NCI-H510A treated with DMSO at 0.1 percent for 48 hours (cell line): ENCODE measurements at regions not wholly inside any gene's neighbourhood (a gene's known extent, or its start where the extent isn't known, plus 50 kb on each side); places are given as distances from the start of the nearest gene placed in this dataset.

Source experiments
- DNase-seq: peaks from one replicate; lab custom pipeline; 2025; lab: John Stamatoyannopoulos, UW

DNA sequence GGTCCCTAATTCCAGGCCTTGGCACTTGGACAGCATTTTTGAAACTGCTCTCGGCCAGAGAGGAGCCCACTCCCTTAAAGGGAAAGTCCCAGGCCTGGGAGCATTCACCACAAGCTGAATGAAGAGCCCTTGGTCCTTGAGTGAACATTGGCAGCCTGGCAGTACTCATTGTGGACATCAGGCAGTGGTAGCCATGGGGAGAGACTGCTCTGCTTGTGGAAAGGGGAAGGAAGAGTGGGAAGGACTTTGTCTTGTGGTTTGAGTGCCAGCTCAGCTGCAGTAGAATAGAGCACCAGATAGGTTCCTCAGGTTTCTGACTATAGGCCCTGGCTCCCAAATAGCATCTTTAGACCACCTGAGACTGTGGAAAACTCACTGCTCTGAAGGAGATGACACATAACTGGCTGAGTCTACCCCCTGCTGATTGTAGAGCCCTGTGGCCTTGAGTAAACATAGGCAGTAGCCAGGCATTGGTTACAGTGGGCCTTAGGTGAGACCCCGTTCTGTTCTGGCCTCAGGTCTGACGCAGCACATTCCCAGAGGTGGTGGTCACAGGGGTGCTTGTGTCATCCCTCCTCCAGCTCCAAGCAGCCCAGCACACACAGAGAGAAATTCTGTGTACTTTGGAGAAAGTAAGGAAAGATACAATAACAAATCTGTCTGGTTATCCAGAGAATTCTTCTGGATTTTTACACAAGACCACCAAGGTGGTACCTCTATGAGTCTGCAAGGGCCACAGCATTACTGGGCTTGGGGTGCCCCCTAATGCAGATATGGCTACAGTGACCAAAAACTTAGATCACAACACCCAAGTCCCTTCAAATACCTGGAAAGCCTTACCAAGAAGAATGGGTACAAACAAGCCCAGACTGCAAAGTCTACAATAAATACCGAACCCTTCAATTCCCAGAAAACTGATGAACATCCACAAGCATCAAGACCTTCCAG lies 153.8 kb downstream of the GNAI1 start:
- no peak for DNase-seq

DNA sequence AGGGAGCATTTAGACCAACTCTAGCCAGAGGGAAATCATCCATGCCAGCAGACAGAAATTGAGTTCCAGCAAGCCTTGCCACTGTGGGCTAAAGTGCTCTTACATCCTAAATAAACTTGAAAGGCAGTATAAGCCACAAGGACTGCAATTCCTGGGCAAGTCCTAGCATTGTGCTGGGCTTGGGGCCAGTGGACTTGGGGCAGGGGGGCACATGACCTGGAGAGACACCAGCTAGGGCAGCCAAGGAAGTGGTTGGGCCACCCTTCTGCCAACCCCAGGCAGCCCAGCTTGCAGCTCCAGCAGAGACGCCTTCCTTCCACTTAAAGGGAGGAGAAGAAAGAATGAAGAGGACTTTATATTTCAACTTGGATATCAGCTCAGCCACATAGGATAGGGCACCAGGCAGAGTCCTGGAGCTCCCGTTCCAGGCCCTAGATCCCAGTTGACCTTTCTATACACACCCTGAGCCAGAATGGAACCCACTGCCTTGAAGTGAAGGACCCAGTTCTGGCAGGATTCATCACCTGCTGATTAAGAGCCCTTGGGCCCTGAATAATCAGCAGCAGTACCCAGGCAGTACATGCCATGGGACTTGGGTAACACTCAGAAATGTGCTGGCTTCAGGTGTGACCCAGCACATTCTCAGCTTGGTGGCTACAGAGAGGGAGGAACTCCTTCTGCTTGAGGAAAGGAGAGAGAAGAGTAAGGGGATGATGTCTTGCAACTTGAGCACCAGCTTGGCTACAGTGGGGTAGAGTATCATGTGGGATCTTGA lies 153.0 kb downstream of the GNAI1 start:
- no peak for DNase-seq

DNA sequence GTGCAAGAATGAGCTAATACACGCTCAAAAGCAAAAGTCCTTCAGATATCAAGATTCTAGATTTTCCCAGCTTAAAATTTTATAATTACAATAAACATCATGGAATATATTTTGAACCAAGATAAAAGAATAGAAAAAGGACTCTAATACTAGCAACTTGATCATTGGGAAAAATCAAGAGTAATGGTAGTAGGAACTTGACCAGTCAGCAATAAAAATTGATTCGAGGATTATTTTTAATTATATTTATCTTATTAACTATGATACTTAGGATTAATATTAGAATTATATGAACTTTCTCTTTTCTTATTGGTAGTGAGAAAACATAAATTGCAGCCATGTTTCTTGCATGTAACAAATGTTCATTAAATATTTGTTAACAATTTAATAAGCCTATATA lies 152.0 kb downstream of the GNAI1 start:
- no peak for DNase-seq

DNA sequence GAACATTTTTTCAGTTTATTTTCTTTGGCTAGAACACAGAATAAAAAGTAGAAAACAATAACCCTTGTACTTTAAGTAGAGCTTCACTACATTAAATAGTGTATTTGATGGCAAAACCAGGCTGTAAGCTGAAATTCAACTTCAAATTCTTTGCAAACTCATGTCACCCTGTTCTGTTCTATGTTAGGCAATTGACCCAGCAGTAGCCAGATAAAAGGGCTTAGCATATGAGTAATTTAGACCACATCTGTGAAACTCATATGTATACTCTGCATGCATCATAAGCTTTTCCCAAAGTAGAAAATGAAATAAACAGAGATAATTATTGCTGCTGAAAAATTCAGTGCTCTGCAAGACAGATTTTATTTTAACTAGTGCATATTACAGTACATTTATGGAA lies 150.2 kb downstream of the GNAI1 start:
- DNase-seq: no peak

DNA sequence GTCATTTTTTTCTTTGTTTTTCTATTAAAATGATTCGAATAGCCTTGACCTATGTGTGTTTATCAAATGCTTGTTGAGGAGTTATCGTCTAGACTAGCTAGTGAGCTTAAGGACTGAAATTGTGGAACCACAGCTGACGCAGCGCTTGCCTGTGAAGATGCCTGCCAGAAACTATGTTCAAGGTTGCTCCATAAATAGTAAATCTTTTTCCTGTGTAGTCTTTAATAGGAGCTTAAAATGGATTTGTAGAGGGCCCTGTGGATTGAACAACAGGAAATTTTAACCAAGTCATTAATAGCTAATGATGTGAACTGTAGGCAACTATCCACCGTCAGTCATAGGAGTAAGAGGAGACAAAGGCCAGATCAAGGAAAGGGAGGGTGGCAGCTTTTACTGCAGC lies 145.1 kb downstream of the GNAI1 start:
- no peak for DNase-seq

DNA sequence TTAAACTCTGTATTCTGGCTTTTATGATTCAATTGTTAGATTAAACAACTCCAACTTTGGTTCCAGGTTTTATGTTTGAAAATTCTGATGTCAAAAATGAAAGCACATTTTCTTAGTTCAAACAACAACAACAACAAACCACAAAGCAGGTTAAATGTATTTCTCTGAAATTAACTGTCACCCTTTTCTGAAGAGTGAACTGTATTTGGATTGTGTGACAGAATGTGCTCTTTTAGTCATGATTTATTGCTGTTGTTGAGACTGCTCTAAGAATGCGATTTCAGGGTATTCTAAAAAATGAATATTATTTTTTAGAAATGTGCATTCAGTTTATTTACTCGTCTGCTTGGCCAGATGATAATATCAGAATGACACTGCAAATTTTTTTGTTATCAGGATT lies 144.1 kb downstream of the GNAI1 start:
- no peak for DNase-seq

DNA sequence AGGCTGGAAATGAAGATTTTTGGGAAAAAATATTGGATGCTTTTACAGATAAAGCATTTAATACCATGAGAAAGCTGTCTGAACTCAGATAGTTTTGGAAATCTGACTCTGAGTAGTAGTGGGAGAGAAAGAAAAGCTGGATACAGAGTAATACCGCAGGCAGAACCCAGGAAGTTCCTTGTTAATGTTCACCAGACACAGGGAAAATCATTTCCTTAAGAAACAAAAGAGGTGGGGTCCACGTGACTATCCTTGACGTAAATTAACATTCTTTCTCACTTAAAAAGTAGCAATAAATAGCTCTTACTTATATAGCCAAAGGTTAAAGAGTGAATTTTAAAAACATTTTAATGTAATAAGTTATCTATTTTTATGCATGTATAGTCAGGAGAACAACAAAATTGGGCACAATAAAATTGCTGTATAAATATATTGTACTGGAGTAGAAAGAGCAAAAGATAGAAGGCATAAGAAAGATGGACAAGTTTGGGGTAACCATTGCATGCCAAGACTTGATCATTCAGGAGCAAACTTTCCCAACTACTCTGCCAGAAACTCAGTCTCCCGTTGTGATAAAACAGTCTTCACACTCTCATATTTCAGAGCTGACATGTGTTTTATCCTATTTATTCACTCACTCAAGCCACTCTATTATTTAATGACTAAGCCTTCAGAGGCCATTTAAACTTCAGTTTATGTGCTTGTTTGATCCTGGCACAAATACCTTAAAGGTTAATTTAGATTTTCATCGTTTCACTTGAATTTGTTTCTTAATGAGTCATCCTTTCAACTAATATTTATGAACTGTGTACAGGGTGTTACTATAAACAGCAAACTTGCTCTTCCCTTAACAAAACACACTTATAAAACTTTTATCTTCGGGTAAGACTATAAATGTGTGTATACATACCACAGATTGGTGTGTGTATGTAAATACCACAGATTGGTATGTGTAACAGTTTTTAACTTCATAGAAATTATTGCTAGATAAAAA lies 143.1 kb downstream of the GNAI1 start:
- no peak for DNase-seq
